Glutamatergic neuron (in vitro differentiated cells): ENCODE measurements at regions not wholly inside any gene's neighbourhood (a gene's known extent, or its start where the extent isn't known, plus 50 kb on each side); places are given as distances from the start of the nearest gene placed in this dataset.
"Not testable (repeated sequence)": the region's sequence is repeated elsewhere in the genome, so short reads cannot be mapped to it uniquely, and the experiment has no call there.

Experiments used
- DNase-seq: peaks from one replicate; pipeline ENCODE4 v3.0.0; 2022
- H3K27ac Mint-ChIP-seq: one replicate; pipeline ENCODE4 v1.8.0; 2020; ENCODE audit warnings: mild to moderate bottlenecking, mixed read lengths, inconsistent platforms; ENCODE audit not compliant: unreplicated experiment
- H3K27me3 Mint-ChIP-seq: one replicate; pipeline ENCODE4 v1.8.0; 2020; ENCODE audit warnings: mild to moderate bottlenecking, moderate library complexity, mixed read lengths, inconsistent platforms; ENCODE audit not compliant: unreplicated experiment
- H3K36me3 Mint-ChIP-seq: one replicate; pipeline ENCODE4 v1.8.0; 2020; ENCODE audit warnings: mild to moderate bottlenecking, mixed read lengths, inconsistent platforms; ENCODE audit not compliant: unreplicated experiment
- H3K4me1 Mint-ChIP-seq: one replicate; pipeline ENCODE4 v1.8.0; 2020; ENCODE audit warnings: mild to moderate bottlenecking, low read depth, mixed read lengths, inconsistent platforms; ENCODE audit not compliant: unreplicated experiment
- H3K4me3 Mint-ChIP-seq: one replicate; pipeline ENCODE4 v1.8.0; 2020; ENCODE audit warnings: mild to moderate bottlenecking, mixed read lengths, inconsistent platforms; ENCODE audit not compliant: unreplicated experiment
- H3K9me3 Mint-ChIP-seq: one replicate; pipeline ENCODE4 v1.8.0; 2020; ENCODE audit warnings: mild to moderate bottlenecking, moderate library complexity, mixed read lengths, inconsistent platforms; ENCODE audit not compliant: unreplicated experiment
- TF ChIP-seq, protein P1 (sequence below): fragments of 200-600 bp; sonication (generic); IDR thresholded peaks from one replicate; pipeline ENCODE4 v1.5.0; 2021; ENCODE audit not compliant: partially characterized antibody, unreplicated experiment

GRCh38 chr1:188170935-188171334 is 1342.2 kb downstream of the PLA2G4A start:
- H3K4me1 Mint-ChIP-seq, result peaks cover 7% of the 10 kb centered on the region
- H3K4me3 Mint-ChIP-seq, result no peak overlapping the region
- no peak overlapping the region for H3K27ac Mint-ChIP-seq
- no peaks in the 10 kb centered on the region for H3K27me3 Mint-ChIP-seq
- H3K9me3 Mint-ChIP-seq, result no peaks in the 10 kb centered on the region
- DNase-seq, result no peak
- TF ChIP-seq, protein P1, sequence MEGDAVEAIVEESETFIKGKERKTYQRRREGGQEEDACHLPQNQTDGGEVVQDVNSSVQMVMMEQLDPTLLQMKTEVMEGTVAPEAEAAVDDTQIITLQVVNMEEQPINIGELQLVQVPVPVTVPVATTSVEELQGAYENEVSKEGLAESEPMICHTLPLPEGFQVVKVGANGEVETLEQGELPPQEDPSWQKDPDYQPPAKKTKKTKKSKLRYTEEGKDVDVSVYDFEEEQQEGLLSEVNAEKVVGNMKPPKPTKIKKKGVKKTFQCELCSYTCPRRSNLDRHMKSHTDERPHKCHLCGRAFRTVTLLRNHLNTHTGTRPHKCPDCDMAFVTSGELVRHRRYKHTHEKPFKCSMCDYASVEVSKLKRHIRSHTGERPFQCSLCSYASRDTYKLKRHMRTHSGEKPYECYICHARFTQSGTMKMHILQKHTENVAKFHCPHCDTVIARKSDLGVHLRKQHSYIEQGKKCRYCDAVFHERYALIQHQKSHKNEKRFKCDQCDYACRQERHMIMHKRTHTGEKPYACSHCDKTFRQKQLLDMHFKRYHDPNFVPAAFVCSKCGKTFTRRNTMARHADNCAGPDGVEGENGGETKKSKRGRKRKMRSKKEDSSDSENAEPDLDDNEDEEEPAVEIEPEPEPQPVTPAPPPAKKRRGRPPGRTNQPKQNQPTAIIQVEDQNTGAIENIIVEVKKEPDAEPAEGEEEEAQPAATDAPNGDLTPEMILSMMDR, result no peak
- no peaks in the 10 kb centered on the region for H3K36me3 Mint-ChIP-seq

GRCh38 chr1:188182063-188182462 is 1353.3 kb downstream of the PLA2G4A start:
- H3K27ac Mint-ChIP-seq, H3K36me3 Mint-ChIP-seq, DNase-seq, H3K27me3 Mint-ChIP-seq, H3K9me3 Mint-ChIP-seq, H3K4me1 Mint-ChIP-seq, H3K4me3 Mint-ChIP-seq: not testable (repeated sequence)

- peaks cover 6% of the 10 kb centered on the region for H3K36me3 Mint-ChIP-seq
- H3K9me3 Mint-ChIP-seq, result no peaks in the 10 kb centered on the region
- no peaks in the 10 kb centered on the region for H3K27me3 Mint-ChIP-seq
- H3K27ac Mint-ChIP-seq, result no peak overlapping the region
- TF ChIP-seq, protein P1, result no peak
- no peaks in the 10 kb centered on the region for H3K4me1 Mint-ChIP-seq
- no peak for DNase-seq
- H3K4me3 Mint-ChIP-seq, result no peak overlapping the region
These were observed 1359.6 kb downstream of the PLA2G4A start for GRCh38 chr1:188188317-188188716.

DNA sequence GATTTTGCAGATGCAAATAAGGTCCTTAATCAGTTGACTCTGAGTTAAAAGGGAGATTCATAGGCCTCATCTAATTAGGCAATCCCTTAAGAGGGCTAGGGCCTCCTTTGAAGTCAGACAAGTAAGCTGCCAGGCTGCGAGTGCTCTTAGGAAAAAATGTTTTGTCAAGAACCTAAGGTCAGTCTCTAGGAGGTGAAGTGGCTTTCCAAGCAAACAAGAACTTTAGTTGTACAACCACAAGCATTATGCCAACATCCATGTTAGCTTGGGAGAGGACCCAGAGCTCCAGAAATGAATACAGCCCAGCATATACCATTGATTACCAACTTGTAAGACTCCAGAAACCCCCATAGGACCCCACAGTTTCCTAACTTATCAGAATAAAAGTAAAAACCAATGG is 1366.2 kb downstream of the PLA2G4A start:
- H3K4me3 Mint-ChIP-seq, result no peak overlapping the region
- no peak overlapping the region for H3K27ac Mint-ChIP-seq
- H3K27me3 Mint-ChIP-seq, result peaks cover 1% of the 10 kb centered on the region
- no peaks in the 10 kb centered on the region for H3K9me3 Mint-ChIP-seq
- no peak for DNase-seq
- H3K36me3 Mint-ChIP-seq, result peaks cover under 1% of the 10 kb centered on the region
- TF ChIP-seq, protein P1, result no peak
- no peaks in the 10 kb centered on the region for H3K4me1 Mint-ChIP-seq

DNA sequence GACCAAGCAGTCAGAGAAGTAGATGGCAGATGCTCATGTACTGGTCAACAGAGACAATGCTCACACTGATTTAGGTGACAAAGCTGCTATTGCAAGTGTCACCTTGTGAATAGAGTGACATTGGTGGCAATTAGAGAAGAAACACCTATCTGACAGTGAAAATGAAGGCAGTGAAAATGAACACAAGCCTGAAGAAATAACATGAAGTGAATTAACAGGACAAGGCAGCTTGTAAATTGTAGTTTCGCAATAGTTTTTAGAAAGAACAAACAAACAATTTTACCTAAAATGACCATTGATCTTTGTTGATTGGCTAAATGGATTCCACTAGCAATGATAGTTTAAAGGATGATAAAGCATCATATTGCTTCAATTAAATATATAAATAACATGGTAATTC is 1389.5 kb downstream of the PLA2G4A start:
- peaks cover 1% of the 10 kb centered on the region for H3K27me3 Mint-ChIP-seq
- no peaks in the 10 kb centered on the region for H3K36me3 Mint-ChIP-seq
- H3K4me1 Mint-ChIP-seq, result no peaks in the 10 kb centered on the region
- no peaks in the 10 kb centered on the region for H3K9me3 Mint-ChIP-seq
- TF ChIP-seq, protein P1, result no peak
- H3K27ac Mint-ChIP-seq, result no peak overlapping the region
- no peak for DNase-seq
- H3K4me3 Mint-ChIP-seq, result no peak overlapping the region

GRCh38 chr1:188220051-188220450 is 1391.3 kb downstream of the PLA2G4A start:
- Mint-ChIP-seq H3K4me3 (no peak overlapping the region), H3K9me3 (peaks cover 5% of the 10 kb centered on the region), H3K4me1 (no peaks in the 10 kb centered on the region), H3K27ac (no peak overlapping the region), H3K36me3 (no peaks in the 10 kb centered on the region), H3K27me3 (peaks cover 1% of the 10 kb centered on the region)
- TF ChIP-seq, protein P1, result no peak
- no peak for DNase-seq
